ENCODE measurements at regions not wholly inside any gene's neighbourhood (a gene's known extent, or its start where the extent isn't known, plus 50 kb on each side); places are given as distances from the start of the nearest gene placed in this dataset.
"Not testable (repeated sequence)": the region's sequence is repeated elsewhere in the genome, so short reads cannot be mapped to it uniquely, and the experiment has no call there.

GRCh38 chr22:19662049-19662684 lies 52.1 kb upstream of the SEPTIN5 start:
- DNase-seq: not testable (repeated sequence)

GRCh38 chr22:19663286-19663815 lies 51.0 kb upstream of the SEPTIN5 start:
- no peak for DNase-seq

- peak; percentile 53 for DNase-seq
Observed at GRCh38 chr22:19663821-19664355, 50.4 kb upstream of the SEPTIN5 start.

- DNase-seq: no peak
Observed at GRCh38 chr22:19664406-19664805, 49.9 kb upstream of the SEPTIN5 start.

Data from left kidney (tissue), 1 donor.